GM21825 (cell line): ENCODE measurements at regions not wholly inside any gene's neighbourhood (a gene's known extent, or its start where the extent isn't known, plus 50 kb on each side); places are given as distances from the start of the nearest gene placed in this dataset.

Experiments
- ATAC-seq: cut with Tn5 transposase; IDR thresholded peaks from one replicate; pipeline ENCODE4 v1.9.1; 2021; ENCODE audit warnings: mild to moderate bottlenecking, moderate library complexity; ENCODE audit not compliant: unreplicated experiment

- no peak for ATAC-seq
These were observed 131.6 kb downstream of the AQP9 start for GRCh38 chr15:58269455-58270414.

GRCh38 chr15:58271410-58271809 lies 133.2 kb downstream of the AQP9 start:
- no peak for ATAC-seq

GRCh38 chr15:58273104-58273503 lies 134.9 kb downstream of the AQP9 start:
- ATAC-seq: no peak

- ATAC-seq: no peak
These were observed 136.7 kb downstream of the AQP9 start for GRCh38 chr15:58274885-58275284.

GRCh38 chr15:58275785-58276184 lies 137.6 kb downstream of the AQP9 start:
- ATAC-seq: no peak

- ATAC-seq: no peak
These were observed 138.7 kb downstream of the AQP9 start for GRCh38 chr15:58276924-58277323.

GRCh38 chr15:58277333-58277732 lies 139.2 kb downstream of the AQP9 start:
- no peak for ATAC-seq

GRCh38 chr15:58279106-58279505 lies 140.9 kb downstream of the AQP9 start:
- no peak for ATAC-seq

GRCh38 chr15:58279654-58280053 lies 141.5 kb downstream of the AQP9 start:
- ATAC-seq: no peak

GRCh38 chr15:58282060-58282708 lies 144.0 kb downstream of the AQP9 start:
- ATAC-seq: no peak

GRCh38 chr15:58283302-58283701 lies 145.1 kb downstream of the AQP9 start:
- no peak for ATAC-seq

- no peak for ATAC-seq
These were observed 146.1 kb downstream of the AQP9 start for GRCh38 chr15:58284293-58284692.

GRCh38 chr15:58285212-58285920 lies 146.4 kb upstream of the LIPC start:
- ATAC-seq: no peak

- ATAC-seq: no peak
These were observed 145.9 kb upstream of the LIPC start for GRCh38 chr15:58285921-58286278.

GRCh38 chr15:58286523-58286922 lies 145.3 kb upstream of the LIPC start:
- no peak for ATAC-seq

- ATAC-seq: no peak
These were observed 143.9 kb upstream of the LIPC start for GRCh38 chr15:58287891-58288290.

GRCh38 chr15:58288592-58288991 lies 143.2 kb upstream of the LIPC start:
- no peak for ATAC-seq

- ATAC-seq: no peak
These were observed 139.9 kb upstream of the LIPC start for GRCh38 chr15:58291848-58292247.

- ATAC-seq: no peak
These were observed 139.0 kb upstream of the LIPC start for GRCh38 chr15:58292751-58293175.

- ATAC-seq: no peak
These were observed 137.9 kb upstream of the LIPC start for GRCh38 chr15:58293622-58294550.
